ENCODE measurements at regions not wholly inside any gene's neighbourhood (a gene's known extent, or its start where the extent isn't known, plus 50 kb on each side); places are given as distances from the start of the nearest gene placed in this dataset.
A peak's percentile ranks its signal among the peaks of the same experiment; 100 is the strongest.

GRCh38 chr16:51048544-51048943 lies 102.5 kb downstream of the SALL1 start:
- DNase-seq = peak; percentile 2
- Histone ChIP-seq H3K9me1 (ENCODE audit: insufficient read depth, low read length) (no peaks in the 10 kb centered on the region), H3K14ac (replicated peaks; ENCODE audit: low read depth, low read length) (no peak overlapping the region), H3K23ac (ENCODE audit: low read depth, low read length) (no peak overlapping the region), H4K20me1 (ENCODE audit: insufficient read depth, low read length) (no peaks in the 10 kb centered on the region), H2BK20ac (ENCODE audit: low read depth, low read length) (no peak overlapping the region), H2BK15ac (ENCODE audit: low read depth, low read length) (no peak overlapping the region), H3K27ac (ENCODE audit: insufficient read depth, low read length) (no peak overlapping the region), H2AK9ac (replicated peaks; ENCODE audit: low read depth, low read length, poor library complexity) (no peak overlapping the region), H3K36me3 (ENCODE audit: control insufficient read depth, insufficient read depth, low read length) (no peaks in the 10 kb centered on the region), H3K4ac (ENCODE audit: low read depth, low read length) (no peak overlapping the region), H3K4me1 (ENCODE audit: control insufficient read depth, insufficient read depth, low read length) (no peaks in the 10 kb centered on the region), H3K4me2 (ENCODE audit: low read depth, low read length) (no peak overlapping the region), H2AFZ (replicated peaks; ENCODE audit: low read length, poor library complexity) (no peak overlapping the region), H2BK5ac (ENCODE audit: low read depth, low read length, poor library complexity, severe bottlenecking) (no peak overlapping the region), H3K4me3 (ENCODE audit: insufficient read depth, low read depth, low read length) (no peak overlapping the region), H3K9me3 (ENCODE audit: control insufficient read depth, insufficient read depth, low read length) (no peaks in the 10 kb centered on the region; the same call in 1 of the 2 replicates), H4K5ac (ENCODE audit: low read depth, low read length) (no peak overlapping the region), H2AK5ac (ENCODE audit: low read depth, low read length) (no peak overlapping the region), H2BK120ac (ENCODE audit: low read depth, low read length) (no peak overlapping the region), H3K27me3 (ENCODE audit: control insufficient read depth, insufficient read depth, low read length) (no peaks in the 10 kb centered on the region), H4K8ac (ENCODE audit: low read depth in 2 of 2, low read length in 2 of 2) (no peak overlapping the region), H3K9ac (ENCODE audit: low read depth, low read length) (no peak overlapping the region), H3K56ac (ENCODE audit: extremely low read depth, insufficient read depth, low read length) (no peak overlapping the region), H3K79me1 (ENCODE audit: low read depth in 1 of 2, low read length in 2 of 2) (no peaks in the 10 kb centered on the region), H4K91ac (ENCODE audit: insufficient read depth, low read depth, low read length) (no peak overlapping the region), H3K18ac (ENCODE audit: low read depth, low read length) (no peak overlapping the region)
- CTCF ChIA-PET = no interaction called here
- TF ChIP-seq ELK1 (IDR thresholded peaks at IDR 0.05; ENCODE audit: borderline replicate concordance, low read depth, low read length) (no peak), RCOR1 (IDR thresholded peaks at IDR 0.05; ENCODE audit: insufficient replicate concordance, low read length) (no peak), RFX5 (IDR thresholded peaks at IDR 0.05; ENCODE audit: low read depth, low read length) (no peak), USF2 (IDR thresholded peaks at IDR 0.05; ENCODE audit: low read depth, low read length) (no peak), RAD21 (IDR thresholded peaks at IDR 0.05; ENCODE audit: low read length) (no peak), CHD1 (IDR thresholded peaks at IDR 0.05; ENCODE audit: low read depth, low read length) (no peak), SMC3 (IDR thresholded peaks at IDR 0.05; ENCODE audit: low read depth, low read length) (no peak), MAZ (IDR thresholded peaks at IDR 0.05; ENCODE audit: borderline replicate concordance, low read depth, low read length) (no peak), NFE2L2 (IDR thresholded peaks at IDR 0.05; ENCODE audit: low read depth, low read length) (0 out of 2 replicates have a peak, but pooled peaks have one; percentile 13), MAFK (IDR thresholded peaks at IDR 0.05; ENCODE audit: low read depth, low read length) (0 out of 2 replicates have a peak, but pooled peaks have one; percentile 14), POLR2A (IDR thresholded peaks at IDR 0.05; ENCODE audit: low read depth, low read length) (no peak), BHLHE40 (IDR thresholded peaks at IDR 0.05; ENCODE audit: low read depth, low read length) (no peak)
- dilution Hi-C loops (cut with HindIII; ENCODE audit: low sequenced_read_pairs, unreplicated experiment) = no loop called here
- no TSS peak for BruUV-seq (replicated peaks)
- POLR2A ChIA-PET (ENCODE audit: unreplicated experiment) = no interaction called here
- intact Hi-C loops (cut with micrococcal nuclease) = no loop called here
- no peak for ATAC-seq (ENCODE audit: low read depth)
- no CpG with 5 or more reads among the region's 3 CpGs for whole genome bisulfite sequencing, 2 experiments (ENCODE audit: extremely low coverage in 2 of 2, insufficient read length in 1 of 2)
- in situ Hi-C loops (cut with MboI; ENCODE audit: low sequenced_read_pairs) = no loop called here

Measured in IMR-90 (cell line).